MM.1S (cell line): ENCODE measurements at regions not wholly inside any gene's neighbourhood (a gene's known extent, or its start where the extent isn't known, plus 50 kb on each side); places are given as distances from the start of the nearest gene placed in this dataset.

Experiments
- CTCF ChIP-seq: fragments of 300-600 bp; sonication (generic); IDR thresholded peaks from 2 replicates; pipeline ENCODE4 v1.5.1; 2016; ENCODE audit warnings: antibody characterized with exemption, low read length, mixed read lengths
- EZH2 ChIP-seq: fragments of 300-600 bp; sonication (generic); optimal IDR thresholded peaks from 2 replicates; pipeline ENCODE3; 2017; ENCODE audit warnings: low read depth, mild to moderate bottlenecking, antibody characterized with exemption, low read length, mixed read lengths
- EZH2phosphoT487 ChIP-seq: fragments of 300-600 bp; sonication (generic); IDR thresholded peaks from 2 replicates; pipeline ENCODE4 v1.6.1; 2018; ENCODE audit warnings: antibody characterized with exemption, low read length

GRCh38 chr3:198097048-198097447 is 137.0 kb downstream of the LMLN start:
- no peak for TF ChIP-seq CTCF
- TF ChIP-seq EZH2phosphoT487, result 0 out of 2 replicates have a peak, but pooled peaks have one; percentile 75
- TF ChIP-seq EZH2, result no peak
